ENCODE measurements at regions not wholly inside any gene's neighbourhood (a gene's known extent, or its start where the extent isn't known, plus 50 kb on each side); places are given as distances from the start of the nearest gene placed in this dataset.

GRCh38 chr1:95655321-95656020, 421.5 kb downstream of the RWDD3 start:
- TF ChIP-seq REST (IDR thresholded peaks at IDR 0.05): no peak
- TF ChIP-seq RXRA (IDR thresholded peaks at IDR 0.05): no peak
- no peak for TF ChIP-seq ATF3 (IDR thresholded peaks at IDR 0.05)
- TF ChIP-seq CTCF (IDR thresholded peaks at IDR 0.05; ENCODE audit: low read depth, low read length, missing input control): no peak
- TF ChIP-seq GABPA (IDR thresholded peaks at IDR 0.05 in 1 of 2, conservative IDR thresholded peaks at IDR 0.05 in 1 of 2): no peak
- TF ChIP-seq TAF1 (conservative IDR thresholded peaks at IDR 0.05): no peak
- TF ChIP-seq HNF4G (IDR thresholded peaks at IDR 0.05): no peak
- no peak for TF ChIP-seq FOXA1 (IDR thresholded peaks at IDR 0.05)
- no peak for TF ChIP-seq NR2F2 (IDR thresholded peaks at IDR 0.05)
- no peak for TF ChIP-seq MAX (IDR thresholded peaks at IDR 0.05)
- TF ChIP-seq YY1 (IDR thresholded peaks at IDR 0.05): no peak
- no peak for TF ChIP-seq ZBTB33 (IDR thresholded peaks at IDR 0.05)

Measured in liver (tissue), 3 donors.